Limb (tissue), 2 donors: ENCODE measurements at regions not wholly inside any gene's neighbourhood (a gene's known extent, or its start where the extent isn't known, plus 50 kb on each side); places are given as distances from the start of the nearest gene placed in this dataset.
"Not testable (repeated sequence)": the region's sequence is repeated elsewhere in the genome, so short reads cannot be mapped to it uniquely, and the experiment has no call there.

Source experiments
- DNase-seq, 2 donors: peaks; one replicate each; pipeline ENCODE4 v3.0.0-alpha.2; 2016; ENCODE audit errors: extremely low spot score in 2 of 2

- no peak for DNase-seq
Measured at GRCh38 chr4:60611762-60612496, 588.2 kb upstream of the ADGRL3 start.

- no peak for DNase-seq
Measured at GRCh38 chr4:60617731-60618130, 582.4 kb upstream of the ADGRL3 start.

DNA sequence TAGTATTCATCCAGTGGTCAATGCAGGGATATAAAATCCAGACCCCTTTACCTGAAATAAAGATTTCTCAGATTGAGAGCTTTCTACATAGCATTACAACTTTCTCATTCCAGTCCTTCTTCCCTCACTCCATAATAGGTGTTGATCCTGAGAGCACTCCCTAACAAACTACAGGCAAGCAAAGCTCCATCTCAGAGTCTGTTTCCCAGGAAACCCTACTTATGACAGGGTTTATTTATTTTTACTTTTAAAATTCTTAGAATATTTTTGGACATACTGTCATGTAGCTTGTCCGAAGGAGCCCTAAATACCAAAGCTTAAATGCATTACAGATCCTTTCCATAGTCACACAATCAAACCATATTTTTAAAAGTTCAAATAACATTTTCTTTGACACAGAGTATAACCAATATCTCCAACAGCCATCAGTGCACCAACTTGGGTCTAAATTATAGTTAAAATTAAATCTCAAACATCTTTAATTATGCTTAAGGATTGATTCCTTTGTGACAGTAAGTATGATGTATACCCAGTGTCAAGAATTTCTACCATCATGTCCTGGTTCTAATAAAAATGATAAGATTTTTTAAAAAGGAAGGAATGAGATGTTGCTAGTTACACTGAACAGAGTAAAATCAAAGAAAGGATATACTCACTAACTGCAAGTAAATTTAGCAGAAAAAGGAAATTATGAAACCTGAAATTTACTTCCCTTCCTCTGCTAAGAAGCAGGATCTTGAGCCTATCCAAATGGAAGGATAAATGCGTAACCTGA, 580.4 kb upstream of the ADGRL3 start:
- no peak for DNase-seq

- DNase-seq, result no peak
Measured at GRCh38 chr4:60637976-60638375, 562.1 kb upstream of the ADGRL3 start.

DNA sequence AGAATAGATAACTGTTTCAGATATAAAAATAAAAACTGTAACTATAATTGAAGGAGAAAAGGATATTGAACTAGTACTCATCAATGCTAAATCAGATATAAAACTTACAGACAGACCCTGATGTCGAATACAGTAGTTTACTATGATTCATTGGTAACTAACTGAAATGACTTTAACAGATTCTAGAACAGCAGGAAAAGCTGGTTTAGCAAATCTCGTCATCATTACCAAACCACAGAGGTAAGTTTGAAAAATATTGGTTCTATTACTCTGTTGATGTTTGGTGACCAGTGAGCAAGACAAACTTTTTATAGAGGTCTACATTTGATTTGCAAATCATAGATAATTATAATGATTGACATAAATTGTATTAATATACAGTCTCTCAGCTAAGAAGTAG, 551.4 kb upstream of the ADGRL3 start:
- no peak for DNase-seq

GRCh38 chr4:60652933-60653332, 547.2 kb upstream of the ADGRL3 start:
- DNase-seq, result no peak

DNA sequence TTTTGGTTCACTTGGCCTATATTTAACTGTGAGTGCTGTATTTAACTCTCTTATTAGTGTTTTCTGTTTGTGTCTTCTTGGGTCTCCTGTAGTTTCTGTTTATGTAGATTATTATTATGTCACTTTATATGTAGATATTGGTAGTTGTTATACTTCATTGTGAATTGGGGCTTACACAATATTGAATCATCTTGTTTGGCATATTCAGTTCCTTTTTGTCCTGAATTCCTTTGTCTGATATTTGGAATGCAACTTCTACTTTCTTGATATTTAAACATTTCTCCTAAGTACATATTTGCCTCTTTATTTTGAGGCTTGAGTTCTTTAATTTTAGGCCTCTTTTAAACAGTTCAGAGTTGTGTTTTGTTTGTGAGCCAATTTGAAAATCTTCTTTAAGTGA, 544.8 kb upstream of the ADGRL3 start:
- no peak for DNase-seq

GRCh38 chr4:60656171-60656570, 544.0 kb upstream of the ADGRL3 start:
- no peak for DNase-seq

DNA sequence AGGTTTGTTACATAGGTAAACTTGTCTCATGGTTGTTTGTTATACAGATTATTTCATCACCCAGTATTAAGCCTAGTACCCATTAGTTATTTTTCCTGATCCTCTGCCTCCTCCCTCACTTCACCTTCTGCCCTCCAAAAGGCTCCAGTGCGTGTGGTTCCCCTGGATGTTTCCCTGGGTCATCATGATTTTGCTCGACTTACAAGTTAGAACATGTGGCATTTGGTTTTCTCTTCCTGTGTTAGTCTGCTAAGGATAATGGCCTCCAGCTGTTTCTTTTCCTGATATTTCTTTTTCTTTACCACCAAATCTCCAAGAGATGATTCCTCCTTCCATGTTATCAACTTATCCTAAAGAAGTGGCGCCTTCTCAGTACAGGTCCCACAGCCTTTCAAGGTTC, 543.1 kb upstream of the ADGRL3 start:
- DNase-seq, result no peak

- DNase-seq, result no peak
Measured at GRCh38 chr4:60657807-60658206, 542.3 kb upstream of the ADGRL3 start.

- DNase-seq, result no peak
Measured at GRCh38 chr4:60663769-60664168, 536.4 kb upstream of the ADGRL3 start.

- DNase-seq, result no peak
Measured at GRCh38 chr4:60682901-60683300, 517.2 kb upstream of the ADGRL3 start.

- DNase-seq, result no peak
Measured at GRCh38 chr4:60683357-60683756, 516.8 kb upstream of the ADGRL3 start.

DNA sequence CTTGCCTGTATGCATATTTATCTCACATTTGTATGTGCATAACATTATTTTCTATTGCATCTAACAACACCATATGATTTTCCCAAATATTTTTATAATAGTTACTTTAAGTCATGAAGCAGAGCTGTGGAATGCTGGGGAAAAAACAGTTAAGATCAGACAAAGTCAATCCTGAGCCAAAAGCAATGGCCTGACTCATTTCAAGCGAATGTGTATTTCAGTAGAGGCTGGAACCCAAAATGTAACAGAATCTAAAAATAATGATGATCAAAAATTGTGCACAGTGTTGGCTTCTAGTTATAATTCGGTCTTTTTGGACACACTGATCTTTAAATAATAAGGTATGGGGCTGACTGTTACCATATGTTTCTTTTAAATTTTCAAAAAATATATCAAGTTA, 516.2 kb upstream of the ADGRL3 start:
- DNase-seq, result no peak

DNA sequence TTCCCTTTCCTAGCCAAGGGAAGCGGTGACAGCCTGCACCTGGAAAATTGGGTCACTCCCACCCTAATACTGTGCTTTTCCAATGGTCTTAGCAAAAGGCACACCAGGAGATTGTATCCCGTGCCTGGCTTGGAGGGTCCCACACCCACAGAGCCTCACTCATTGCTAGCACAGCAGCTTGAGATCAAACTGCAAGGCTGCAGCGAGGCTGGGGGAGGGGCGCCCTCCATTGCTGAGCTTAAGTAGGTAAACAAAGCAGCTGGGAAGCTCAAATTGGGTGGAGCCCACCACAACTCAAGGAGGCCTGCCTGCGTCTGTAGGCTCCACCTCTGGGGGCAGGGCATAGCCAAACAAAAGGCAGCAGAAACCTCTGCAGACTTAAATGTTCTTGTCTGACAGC, 504.1 kb upstream of the ADGRL3 start:
- DNase-seq, result not testable (repeated sequence)

GRCh38 chr4:60709061-60709460, 491.1 kb upstream of the ADGRL3 start:
- no peak for DNase-seq

DNA sequence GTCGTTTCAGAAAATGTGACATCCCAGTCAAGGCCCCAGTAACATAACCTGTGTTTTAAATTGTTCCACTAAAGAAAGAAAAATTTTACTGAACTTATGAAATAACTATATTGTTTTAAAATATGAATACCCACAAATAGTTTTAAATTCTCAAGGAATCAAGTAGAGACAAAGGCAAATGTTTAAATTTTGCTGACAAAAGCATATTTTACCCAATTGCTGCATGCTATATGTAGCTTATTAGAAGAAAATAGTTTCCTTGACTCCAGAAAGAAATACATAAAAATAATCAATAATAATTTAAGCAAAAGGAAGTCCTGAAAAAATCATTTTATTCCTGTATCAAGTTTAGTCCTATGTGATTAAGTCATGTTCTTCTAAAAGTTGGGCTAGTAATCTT, 481.3 kb upstream of the ADGRL3 start:
- DNase-seq, result no peak

- DNase-seq, result no peak
Measured at GRCh38 chr4:60721685-60722084, 478.4 kb upstream of the ADGRL3 start.

GRCh38 chr4:60723796-60724195, 476.3 kb upstream of the ADGRL3 start:
- no peak for DNase-seq

GRCh38 chr4:60724623-60725022, 475.5 kb upstream of the ADGRL3 start:
- DNase-seq, result no peak

DNA sequence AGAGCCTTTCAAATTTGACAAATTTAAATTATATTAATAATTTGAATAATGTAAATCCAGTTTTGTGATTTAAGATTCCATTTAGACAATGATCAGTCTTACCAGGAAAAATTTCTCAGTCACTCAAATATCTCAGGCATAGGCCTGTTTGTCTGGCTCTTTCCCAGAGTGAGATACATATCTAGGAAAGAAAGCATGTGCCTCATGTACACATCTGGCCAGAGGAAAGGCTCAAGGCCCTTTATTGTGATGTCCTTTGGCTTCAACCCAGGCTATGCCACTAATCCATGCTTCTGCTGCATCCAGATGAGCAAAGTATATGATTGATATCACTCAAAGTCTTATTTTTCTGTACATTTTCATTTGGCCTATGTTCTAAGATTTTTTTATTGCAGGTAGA, 473.3 kb upstream of the ADGRL3 start:
- no peak for DNase-seq

DNA sequence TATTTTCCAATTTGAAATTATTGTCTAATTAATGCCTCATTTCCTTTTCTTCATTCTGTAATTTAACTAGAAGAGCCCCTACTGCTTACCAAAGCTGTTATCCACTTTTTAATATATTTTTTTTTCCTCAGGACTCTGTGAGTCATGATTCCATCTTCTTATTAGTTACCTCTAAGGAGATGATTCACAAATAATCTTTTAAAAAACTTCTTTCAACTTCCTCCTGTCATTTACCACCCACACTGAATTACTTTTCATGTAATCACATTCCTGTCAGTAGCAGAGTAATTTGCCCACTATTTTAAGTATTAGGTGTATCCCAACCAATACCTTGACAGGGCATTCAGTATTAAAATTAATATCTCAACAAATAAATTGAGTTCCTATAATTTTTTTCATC, 470.9 kb upstream of the ADGRL3 start:
- no peak for DNase-seq

DNA sequence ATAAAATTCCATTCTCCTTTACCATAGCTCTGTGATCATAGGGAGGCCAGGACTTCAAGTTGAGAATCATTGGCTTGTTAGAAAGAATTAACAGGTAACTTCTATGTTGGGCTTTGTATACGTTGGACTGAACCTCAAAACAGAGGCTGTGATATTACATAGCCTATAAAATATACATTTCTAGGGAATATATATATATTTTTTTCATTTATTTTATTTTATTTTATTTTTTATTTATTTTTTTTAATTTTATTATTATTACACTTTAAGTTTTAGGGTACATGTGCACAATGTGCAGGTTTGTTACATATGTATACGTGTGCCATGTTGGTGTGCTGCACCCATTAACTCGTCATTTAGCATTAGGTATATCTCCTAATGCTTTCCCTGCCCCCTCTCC, 470.4 kb upstream of the ADGRL3 start:
- DNase-seq, result not testable (repeated sequence)
